ENCODE measurements at regions not wholly inside any gene's neighbourhood (a gene's known extent, or its start where the extent isn't known, plus 50 kb on each side); places are given as distances from the start of the nearest gene placed in this dataset.

GRCh38 chr2:64324746-64325410, 129.1 kb upstream of the LGALSL start:
- no peak for TF ChIP-seq CTCF (IDR thresholded peaks at IDR 0.05; ENCODE audit: insufficient read depth, low read depth, low read length, missing control alignments)
- DNase-seq (ENCODE audit: low read depth): no peak
- H3K4me3 ChIP-seq (ENCODE audit: low read depth, low read length): no peak overlapping the region

- DNase-seq (ENCODE audit: low read depth): peak; percentile 53
- TF ChIP-seq CTCF (IDR thresholded peaks at IDR 0.05; ENCODE audit: insufficient read depth, low read depth, low read length, missing control alignments): no peak
- H3K4me3 ChIP-seq (ENCODE audit: low read depth, low read length): no peak overlapping the region
Measured at GRCh38 chr2:64325477-64325851, 128.5 kb upstream of the LGALSL start.

- peak overlapping the region; percentile 28 for H3K4me3 ChIP-seq (ENCODE audit: low read depth, low read length)
- DNase-seq (ENCODE audit: low read depth): peak; percentile 97
- no peak for TF ChIP-seq CTCF (IDR thresholded peaks at IDR 0.05; ENCODE audit: insufficient read depth, low read depth, low read length, missing control alignments)
Measured at GRCh38 chr2:64325852-64326577, 127.9 kb upstream of the LGALSL start.

GRCh38 chr2:64326578-64327050, 127.3 kb upstream of the LGALSL start:
- H3K4me3 ChIP-seq (ENCODE audit: low read depth, low read length): peak overlapping the region; percentile 28
- no peak for DNase-seq (ENCODE audit: low read depth)
- TF ChIP-seq CTCF (IDR thresholded peaks at IDR 0.05; ENCODE audit: insufficient read depth, low read depth, low read length, missing control alignments): no peak

GRCh38 chr2:64327129-64327509, 126.8 kb upstream of the LGALSL start:
- no peak overlapping the region for H3K4me3 ChIP-seq (ENCODE audit: low read depth, low read length)
- TF ChIP-seq CTCF (IDR thresholded peaks at IDR 0.05; ENCODE audit: insufficient read depth, low read depth, low read length, missing control alignments): no peak
- DNase-seq (ENCODE audit: low read depth): no peak

- H3K4me3 ChIP-seq (ENCODE audit: low read depth, low read length): peak overlapping the region; percentile 12; the same call in 1 of the 2 replicates
- peak; percentile 71 for DNase-seq (ENCODE audit: low read depth)
- TF ChIP-seq CTCF (IDR thresholded peaks at IDR 0.05; ENCODE audit: insufficient read depth, low read depth, low read length, missing control alignments): peak; percentile 42
Measured at GRCh38 chr2:64327510-64328414, 126.2 kb upstream of the LGALSL start.

Data from GM12865 (cell line).